Hepatic stellate cell (primary cell): ENCODE measurements at regions not wholly inside any gene's neighbourhood (a gene's known extent, or its start where the extent isn't known, plus 50 kb on each side); places are given as distances from the start of the nearest gene placed in this dataset.

Source experiments
- DNase-seq: peaks from one replicate; pipeline ENCODE4 v3.0.0; 2011; ENCODE audit warnings: low spot score

DNA sequence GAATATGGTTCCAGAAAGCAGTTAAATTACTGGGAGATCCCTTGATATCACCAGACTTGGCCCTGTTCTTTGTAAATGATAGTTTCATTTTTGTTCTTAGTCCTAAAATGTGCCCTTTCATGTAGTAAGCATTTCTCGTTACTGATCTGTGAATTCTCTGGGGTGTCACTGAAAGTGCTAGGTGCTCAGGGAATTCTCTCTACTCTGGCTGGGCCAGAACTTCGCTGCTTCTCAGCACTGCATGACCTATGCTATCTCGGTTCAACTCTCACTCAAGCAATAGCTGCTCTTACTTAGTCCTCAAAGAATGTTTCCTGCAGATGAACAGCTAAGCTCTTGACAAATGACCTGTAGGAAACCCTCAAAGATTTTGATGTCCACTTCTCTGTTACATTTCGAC, 1144.3 kb downstream of the ADGRL3 start:
- DNase-seq = no peak

DNA sequence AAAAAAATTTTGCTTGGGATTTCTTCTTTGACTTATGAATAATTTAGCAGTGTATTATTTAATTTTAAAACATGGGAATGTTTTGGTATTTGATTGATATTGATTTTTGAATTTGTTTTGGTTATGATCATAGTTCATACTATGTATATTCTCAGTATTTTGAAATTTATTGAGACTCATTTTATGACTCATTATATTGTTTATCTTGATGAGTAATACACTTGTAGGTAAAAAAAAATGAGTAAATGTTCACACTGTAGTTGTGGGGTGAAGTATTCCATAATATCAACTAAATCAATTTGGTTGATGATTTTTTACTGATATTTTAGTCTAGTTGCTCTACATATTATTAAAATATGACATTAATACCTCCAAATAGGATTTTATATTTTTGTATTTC, 1142.2 kb downstream of the ADGRL3 start:
- DNase-seq = no peak

DNA sequence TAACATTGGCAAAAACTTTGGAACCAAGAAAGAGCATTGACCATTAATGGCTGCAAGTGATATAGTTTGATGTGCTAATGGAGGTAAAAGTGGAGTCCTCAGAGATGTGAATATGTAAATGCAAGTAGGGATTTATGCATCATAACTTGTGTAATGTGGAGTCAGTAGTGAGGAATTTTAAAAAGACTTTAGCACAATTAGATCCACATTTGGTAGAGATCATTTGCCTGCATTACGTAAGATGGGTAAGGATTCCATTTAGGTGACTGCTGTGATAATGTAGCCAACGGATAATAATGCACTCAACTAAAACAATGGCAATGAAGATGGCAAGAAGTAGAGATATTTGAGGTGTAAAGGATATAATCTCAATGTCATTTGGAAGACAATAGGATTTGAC, 1128.4 kb downstream of the ADGRL3 start:
- no peak for DNase-seq

DNA sequence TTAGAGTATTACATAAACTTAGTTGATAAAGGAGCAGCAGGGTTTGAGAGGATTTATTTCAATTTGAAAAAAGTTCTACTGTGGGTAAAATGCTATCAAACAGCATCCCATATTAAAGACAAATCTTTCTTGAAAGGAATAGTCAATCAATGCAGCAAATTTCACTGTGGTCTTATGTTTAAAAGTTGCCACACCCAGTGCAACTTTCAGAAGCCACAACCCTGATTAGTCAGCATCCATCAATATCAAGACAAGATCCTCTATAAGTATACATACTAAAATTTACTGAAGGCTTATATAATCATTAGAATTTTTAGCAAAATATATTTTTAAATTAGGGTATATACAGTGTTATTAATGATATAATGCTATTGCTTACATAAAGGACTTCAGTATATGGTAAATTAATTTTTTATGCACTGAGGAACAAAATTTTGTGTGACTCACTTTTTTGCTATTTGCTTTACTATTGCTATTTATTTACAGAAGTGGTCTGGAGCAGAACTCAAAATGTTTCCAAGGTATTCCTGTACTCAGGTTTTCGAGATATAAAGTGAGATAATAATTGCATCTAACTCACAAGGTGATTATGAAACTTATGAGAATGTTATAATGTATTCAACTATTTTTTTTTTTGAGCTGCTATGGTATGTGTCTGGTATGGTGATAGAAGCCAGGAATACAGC, 1127.6 kb downstream of the ADGRL3 start:
- DNase-seq = no peak

DNA sequence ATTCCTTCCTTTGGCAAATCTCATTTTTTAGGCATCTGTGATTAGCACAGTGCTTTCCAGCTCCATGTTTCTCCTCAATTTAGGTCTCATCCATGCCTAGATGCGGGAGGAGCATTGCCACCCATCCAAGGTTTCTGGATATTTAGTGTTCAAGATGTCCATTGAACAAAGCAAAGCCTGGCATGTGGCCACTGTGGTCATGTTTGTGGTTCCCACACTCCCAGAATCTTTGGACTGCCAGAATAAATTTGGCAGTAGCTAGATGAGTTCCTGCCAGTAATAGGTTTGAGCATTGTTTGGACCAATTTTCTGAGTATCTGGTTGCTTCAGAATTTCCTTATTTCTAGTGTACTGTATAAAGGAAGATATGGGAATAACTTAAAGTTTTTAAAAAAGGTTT, 1124.1 kb downstream of the ADGRL3 start:
- DNase-seq = no peak

DNA sequence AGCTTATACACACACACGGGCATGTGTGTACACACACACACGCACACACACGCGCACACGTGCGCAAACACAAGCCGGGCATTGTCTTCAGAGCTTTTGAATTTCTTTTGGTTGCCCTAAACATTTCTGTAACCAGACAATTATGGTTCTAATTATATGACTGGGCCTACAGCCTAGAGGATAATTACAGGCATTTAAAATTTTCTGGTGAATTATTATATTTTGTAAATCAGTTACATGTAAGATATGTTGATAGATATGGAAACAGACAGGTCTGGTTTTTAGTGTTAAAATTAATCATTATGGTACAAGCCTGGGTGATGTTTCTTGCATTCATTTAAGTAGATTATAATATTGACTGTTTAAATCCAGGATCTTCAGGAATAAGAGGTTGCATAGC, 1120.5 kb downstream of the ADGRL3 start:
- no peak for DNase-seq

DNA sequence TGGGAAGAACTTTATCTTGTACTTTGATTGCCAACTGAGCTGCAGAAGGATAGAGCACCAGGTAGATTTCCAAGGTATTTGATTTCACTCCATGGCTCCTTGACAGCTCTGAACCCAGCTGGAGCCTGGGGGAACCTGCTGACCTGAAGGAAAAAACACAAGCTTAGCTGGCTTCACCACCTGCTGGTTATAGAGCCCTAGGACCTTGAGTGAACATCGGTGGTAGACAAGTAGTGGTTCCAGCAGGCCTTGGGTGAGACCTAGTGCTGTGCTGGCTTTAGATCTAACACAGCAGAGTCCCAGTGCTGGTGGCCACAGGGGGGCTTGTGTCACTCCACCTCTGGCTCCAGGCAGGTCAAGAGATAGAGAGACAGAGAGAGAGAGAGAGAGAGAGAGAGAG, 1102.6 kb downstream of the ADGRL3 start:
- no peak for DNase-seq

DNA sequence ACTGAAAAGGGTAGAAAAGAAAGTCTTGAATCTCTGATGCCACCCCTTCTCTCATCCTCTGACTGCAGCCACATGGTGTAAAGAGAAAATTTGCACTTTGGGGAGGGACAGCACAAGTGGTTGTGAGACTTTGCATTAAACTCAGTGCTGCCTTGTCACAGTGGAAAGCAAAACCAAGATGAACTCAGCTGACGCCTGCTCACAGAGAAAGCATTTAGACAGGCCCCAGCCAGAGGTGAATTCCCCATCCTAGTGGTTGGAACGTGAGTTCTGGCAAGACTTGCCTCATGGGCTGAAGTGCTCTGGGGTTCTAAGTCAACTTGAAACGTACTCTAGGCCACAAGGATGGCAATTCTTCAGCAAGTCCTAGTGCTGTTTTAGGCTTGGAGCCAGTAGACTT, 1101.4 kb downstream of the ADGRL3 start:
- DNase-seq = no peak

DNA sequence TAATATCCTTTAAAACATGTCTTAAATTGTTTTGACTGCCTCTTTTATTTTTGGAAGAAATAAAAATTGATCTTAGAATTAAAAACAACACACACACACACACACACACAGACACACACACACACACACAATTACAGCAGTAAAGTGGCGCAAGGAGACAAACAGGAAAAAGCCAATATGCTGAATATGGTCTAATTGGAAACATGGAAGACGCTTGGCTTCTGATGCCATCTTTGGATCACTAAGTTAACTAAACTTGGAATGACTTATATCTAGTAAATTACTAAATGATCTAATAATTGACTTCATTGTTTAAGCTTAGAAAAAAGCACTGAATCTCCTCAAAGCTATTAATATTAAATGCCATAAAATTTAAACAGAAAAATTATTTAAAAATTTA, 1093.4 kb downstream of the ADGRL3 start:
- DNase-seq = no peak

DNA sequence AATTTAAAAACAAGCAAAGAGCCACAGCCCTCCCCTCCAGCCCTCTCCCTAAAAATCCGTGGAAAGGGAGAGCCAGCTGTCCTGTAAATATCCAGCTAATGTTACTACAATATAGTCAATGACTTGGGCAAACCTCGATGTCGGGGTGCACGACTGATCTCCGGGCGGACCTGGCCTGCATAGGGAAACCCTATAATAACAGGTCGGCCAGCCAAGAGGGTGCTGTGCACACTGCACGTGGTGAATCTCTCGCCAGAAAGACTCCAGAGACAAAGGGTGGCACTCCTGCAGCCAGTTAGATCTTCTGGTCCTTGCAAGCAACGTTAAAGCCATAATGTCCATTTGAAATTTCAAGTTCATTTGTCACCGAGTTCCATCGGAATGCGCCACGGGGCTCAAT, 1092.8 kb downstream of the ADGRL3 start:
- DNase-seq = no peak

DNA sequence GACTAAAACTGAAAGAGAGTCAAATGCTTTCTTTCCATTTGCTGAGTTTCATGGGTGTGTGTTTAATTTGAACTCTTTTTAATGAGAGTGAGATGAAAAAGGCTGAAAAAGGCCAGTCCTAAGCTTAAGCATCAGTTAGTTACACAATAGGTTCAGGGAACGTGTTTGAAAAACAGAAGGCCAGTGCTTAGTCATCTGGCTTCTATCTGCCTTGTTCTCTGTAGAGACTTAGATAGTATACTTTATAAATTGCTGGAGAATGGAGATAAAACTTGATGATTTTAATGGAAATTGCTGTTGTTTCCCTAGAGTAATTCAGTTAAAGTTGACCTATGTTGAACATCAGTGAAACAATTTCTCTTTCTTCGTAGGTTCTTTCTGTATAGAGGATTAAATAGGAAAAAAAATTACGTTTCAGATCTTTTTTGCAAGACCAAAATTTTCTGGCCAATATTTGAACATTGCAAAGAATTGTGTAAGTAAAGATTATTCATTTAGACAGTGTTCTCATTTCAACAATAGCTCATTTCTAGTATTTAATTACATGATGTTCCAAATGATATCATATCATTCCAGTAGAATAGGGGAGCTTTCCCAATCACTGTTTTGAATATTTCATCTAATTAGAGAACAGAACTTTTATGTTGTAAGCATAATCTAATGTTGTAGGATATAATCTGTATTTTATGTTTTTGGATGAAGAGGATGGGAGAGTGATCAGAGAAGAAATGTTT, 1088.8 kb downstream of the ADGRL3 start:
- DNase-seq = no peak

DNA sequence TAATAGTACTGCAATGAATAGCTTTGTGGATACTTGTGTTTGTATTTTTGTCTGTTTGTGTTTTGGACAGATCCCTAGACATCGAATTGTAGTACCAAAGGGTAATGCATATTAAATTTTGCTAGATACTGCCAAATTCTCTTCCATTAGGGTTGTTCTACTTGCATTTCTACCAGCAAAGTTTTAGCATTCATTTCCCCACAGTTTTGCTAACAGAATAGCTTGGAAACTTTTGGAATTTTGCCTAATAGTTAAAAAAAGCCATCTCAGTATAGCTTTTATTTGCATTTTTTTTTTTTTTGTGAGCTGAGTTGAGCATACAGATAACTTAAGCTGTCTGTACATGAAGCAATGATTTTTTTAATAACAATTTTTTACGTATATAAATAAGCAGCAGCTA, 1084.9 kb downstream of the ADGRL3 start:
- no peak for DNase-seq

DNA sequence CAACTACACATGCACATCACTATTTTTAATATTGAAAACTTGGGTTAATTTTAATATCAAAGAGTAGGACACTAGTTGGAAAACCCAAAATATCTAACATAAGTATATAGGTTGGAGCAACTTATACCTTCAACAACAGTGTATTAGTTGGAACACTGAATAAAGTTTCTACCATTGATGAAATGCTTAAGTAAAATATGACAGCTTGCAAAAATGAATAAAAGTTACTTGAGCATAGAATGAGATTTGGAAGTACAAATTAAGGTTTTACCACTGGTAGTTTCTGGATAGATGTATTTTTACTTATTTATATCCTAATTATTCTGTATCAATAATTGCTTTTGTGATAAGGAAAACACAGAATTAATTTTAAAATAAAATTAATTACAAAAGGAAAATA, 1079.6 kb downstream of the ADGRL3 start:
- no peak for DNase-seq

DNA sequence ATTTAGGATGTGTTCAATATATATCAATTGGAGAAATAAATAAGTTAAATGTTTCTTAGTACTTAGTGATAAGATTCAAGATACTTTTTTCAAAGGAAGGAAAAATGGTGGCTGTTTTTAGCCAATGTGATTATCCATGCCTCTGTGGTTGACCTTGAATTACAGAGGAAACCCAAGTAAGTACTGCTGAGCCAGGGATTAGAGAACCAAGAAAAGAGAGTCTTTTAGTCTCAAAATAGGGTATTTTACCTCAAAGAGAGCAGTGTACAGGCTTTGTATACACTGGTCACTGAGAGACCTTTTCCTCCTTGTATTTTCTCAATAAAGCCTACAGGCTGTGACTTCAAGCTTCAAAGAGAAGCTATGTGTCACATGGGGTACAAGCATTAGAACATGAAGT, 1075.3 kb downstream of the ADGRL3 start:
- no peak for DNase-seq

DNA sequence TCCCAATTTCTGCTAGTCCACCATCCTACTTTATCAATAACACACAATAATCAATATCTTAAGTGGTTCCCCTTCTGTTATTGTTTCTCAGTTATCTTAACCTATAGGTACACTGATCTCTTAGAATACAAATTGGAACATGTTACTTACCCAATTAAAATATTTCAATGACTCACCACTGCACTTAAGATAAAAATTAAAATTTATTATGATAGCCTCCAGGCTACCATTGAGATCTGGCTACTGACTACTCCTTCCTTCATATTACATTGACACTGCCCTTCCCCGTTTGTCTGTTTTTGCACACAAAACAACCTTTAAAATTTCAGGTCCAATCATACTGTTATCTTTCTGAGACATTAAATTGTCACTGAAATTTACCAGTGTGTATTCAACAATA, 1074.7 kb downstream of the ADGRL3 start:
- DNase-seq = no peak

DNA sequence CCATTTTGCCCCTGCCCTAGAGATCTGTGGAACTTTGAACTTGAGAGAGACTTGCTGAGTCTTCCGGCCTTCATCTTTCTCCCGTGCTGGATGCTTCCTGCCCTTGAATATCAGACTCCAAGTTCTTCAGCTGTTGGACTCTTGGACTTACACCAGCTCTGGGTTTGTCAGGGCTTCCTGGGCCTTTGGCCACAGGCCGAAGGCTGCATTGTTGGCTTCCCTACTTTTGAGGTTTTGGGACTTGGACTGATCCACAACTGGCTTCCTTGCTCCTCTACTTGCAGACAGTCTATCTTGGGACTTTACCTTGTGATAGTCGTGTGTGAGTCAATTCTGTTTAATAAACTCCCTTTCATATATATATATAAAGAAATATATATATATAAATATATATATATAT, 1071.0 kb downstream of the ADGRL3 start:
- DNase-seq = no peak

DNA sequence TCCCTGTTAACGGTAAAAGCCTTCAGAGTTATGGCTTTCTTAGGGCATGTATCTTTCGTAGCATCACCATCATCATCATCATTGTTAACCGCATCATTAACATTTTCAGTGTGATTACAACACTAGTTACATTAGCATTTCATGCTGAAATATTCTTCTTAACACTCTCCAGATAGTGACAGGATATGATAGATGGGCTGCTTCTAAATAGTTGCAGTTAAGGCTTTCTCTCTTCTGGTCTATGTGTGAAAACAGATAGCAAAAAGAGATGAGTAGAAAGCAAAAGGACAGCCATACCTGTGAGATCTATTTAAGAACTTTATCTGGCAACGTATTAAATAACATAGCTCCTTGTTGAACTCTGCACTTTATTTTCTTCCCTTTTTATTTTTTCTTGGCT, 1069.8 kb downstream of the ADGRL3 start:
- DNase-seq = no peak

DNA sequence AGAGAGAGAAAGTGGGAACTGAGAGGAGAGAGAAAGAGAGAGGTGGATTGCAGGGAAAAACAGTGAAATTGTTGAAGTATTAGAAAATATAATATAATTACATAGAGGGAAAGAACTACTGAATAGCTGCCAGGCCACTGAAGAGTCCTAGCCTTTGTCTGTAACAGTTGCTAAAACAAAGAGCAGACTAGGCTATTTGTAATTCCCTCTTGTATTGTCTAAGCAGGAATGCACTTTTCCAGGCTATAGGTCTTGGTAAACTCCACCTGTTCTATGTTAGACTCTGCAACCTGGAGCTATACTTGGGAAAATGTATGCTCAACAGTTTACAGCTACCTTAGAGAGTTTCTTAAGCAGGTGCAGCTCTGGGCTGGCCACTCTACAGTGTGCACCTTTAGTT, 1063.3 kb downstream of the ADGRL3 start:
- no peak for DNase-seq

DNA sequence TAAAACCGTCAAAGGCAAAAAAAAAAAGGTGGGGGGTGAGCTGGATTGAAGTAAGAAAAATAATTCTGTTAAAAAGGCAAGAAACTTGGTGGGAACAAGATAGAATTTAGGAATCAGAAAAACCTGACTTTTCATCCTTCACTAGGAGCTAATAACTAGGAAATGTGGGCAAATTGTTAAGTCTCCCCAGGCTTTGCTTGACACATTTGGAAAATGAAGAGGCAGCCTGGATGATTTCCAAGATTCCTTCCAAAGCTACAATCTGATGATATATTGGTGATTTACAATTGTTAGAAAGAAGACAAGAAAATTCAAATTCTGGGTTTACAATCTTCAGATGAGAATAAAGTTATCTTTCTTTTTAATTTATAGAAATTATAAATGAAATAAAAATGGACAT, 1062.5 kb downstream of the ADGRL3 start:
- DNase-seq = no peak

DNA sequence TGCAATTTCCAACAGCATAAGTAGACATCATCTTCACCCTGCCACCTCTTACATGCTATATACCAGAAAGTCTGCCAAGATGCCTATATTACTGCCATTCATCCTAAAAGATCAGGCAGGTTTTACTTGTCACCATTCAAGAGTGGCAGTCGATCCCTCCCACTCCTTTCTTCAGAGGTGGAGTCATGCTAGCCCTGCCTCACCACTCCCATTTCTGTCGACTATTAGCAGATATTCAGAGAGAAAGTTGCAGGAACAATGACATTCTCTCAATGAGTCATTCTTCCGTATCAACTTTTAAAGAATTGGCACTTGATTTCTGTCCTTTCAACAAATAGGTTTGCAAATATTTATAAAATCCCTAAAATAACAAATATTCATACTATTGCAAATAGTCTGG, 1060.1 kb downstream of the ADGRL3 start:
- DNase-seq = no peak

DNA sequence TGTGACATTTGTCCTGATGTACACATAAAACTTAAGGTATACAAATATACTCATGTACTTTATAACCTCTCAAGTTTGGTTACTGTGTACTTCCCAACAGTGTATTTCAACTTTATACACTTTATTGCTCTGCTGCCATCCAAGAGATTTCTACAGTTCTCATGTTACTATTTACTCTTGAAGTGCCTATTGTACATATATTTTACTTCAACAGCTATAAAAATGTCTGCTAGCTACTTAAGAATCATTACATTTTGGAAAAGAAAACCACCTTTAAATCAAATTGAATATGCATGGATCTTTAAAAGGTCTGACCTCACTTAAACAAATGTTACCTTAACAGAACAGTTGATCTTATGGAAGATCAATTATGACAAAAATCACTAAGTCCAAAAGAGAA, 1056.4 kb downstream of the ADGRL3 start:
- no peak for DNase-seq

DNA sequence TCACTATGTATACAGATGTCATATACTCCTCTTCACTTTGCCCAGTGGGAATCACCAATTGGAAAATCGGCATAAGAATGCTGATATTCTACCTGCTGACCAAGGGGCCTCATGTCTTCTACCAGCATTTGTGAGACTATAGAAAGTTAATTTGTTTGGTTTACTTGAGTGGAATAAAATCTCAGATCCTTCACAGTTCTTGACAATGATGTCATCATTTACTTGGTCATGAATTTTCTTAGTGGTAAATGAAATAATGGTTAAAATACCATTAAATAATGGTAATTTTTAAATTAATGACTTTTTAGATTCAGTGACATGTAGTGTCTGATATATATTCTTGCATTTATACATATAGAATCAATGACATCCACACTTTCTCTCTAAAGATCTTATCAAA, 1052.6 kb downstream of the ADGRL3 start:
- no peak for DNase-seq

DNA sequence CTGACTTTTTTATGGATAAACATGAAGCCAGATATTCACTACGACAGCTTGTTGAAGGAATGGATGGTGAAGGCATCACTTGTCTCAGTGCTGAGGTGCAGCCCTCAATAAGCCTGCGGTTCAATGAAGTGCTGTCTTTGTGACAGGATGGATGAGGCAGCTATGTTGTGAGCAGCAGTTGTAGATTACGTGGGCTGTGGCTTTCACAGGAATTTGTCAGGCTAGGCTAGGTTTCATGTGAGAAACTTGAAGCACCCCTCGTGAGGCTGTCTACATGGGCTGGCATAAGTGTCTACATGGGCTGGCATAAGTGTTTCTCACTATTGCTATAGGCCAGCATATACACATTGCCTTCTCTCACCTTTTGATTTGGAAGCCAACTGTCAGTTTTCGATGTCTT, 1050.0 kb downstream of the ADGRL3 start:
- no peak for DNase-seq

DNA sequence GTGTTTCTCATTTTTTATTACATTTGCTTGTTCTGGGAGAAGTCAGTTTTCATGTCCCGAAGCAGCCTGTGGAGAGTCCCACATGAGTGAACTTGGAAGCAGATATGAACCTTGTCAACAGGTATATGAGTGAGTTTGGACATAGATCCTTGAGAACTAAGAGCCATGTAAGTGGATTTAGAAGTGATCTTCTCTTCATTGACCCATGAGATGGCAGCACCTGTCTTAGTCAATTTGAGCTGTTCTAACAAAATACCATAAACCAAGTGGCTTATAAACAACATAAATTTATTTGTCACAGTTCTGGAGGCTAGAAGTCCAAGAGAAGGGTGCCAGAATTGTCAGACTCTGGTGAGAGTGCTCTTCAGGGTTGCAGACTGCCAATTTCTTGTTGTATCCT, 1043.8 kb downstream of the ADGRL3 start:
- no peak for DNase-seq
